ENCODE measurements at regions not wholly inside any gene's neighbourhood (a gene's known extent, or its start where the extent isn't known, plus 50 kb on each side); places are given as distances from the start of the nearest gene placed in this dataset.

GRCh38 chr3:115322901-115323300 is 175.8 kb upstream of the ZBTB20 start:
- no peak overlapping the region for H3K9ac ChIP-seq (ENCODE audit: low read length in 5 of 5)
- peaks cover 0 to 38% (median 0%) of the 10 kb centered on the region in 5 donors for H3K4me1 ChIP-seq (ENCODE audit: control insufficient read depth in 5 of 5, insufficient read depth in 5 of 5, low read length in 5 of 5)
- no peaks in the 10 kb centered on the region for H3K27me3 ChIP-seq (ENCODE audit: control insufficient read depth in 5 of 5, insufficient read depth in 4 of 5, low read length in 5 of 5)
- no peak overlapping the region for H3K27ac ChIP-seq (ENCODE audit: low read depth, low read length)
- no peaks in the 10 kb centered on the region for H3K9me3 ChIP-seq (ENCODE audit: control insufficient read depth in 5 of 5, low read length in 5 of 5)
- no peaks in the 10 kb centered on the region for H3K36me3 ChIP-seq (ENCODE audit: control insufficient read depth in 5 of 5, insufficient read depth in 5 of 5, low read length in 5 of 5)
- no peak overlapping the region for H3K4me3 ChIP-seq (ENCODE audit: low read depth in 1 of 5, low read length in 5 of 5)

GRCh38 chr3:115323380-115323779 is 176.3 kb upstream of the ZBTB20 start:
- Histone ChIP-seq H3K4me1 (ENCODE audit: control insufficient read depth in 5 of 5, insufficient read depth in 5 of 5, low read length in 5 of 5) (peaks cover 0 to 38% (median 0%) of the 10 kb centered on the region in 5 donors), H3K9ac (ENCODE audit: low read length in 5 of 5) (no peak overlapping the region)

GRCh38 chr3:115324056-115324455 is 177.0 kb upstream of the ZBTB20 start:
- Histone ChIP-seq H3K9ac (ENCODE audit: low read length in 5 of 5) (no peak overlapping the region), H3K27ac (ENCODE audit: low read depth, low read length) (no peak overlapping the region), H3K27me3 (ENCODE audit: control insufficient read depth in 5 of 5, insufficient read depth in 4 of 5, low read length in 5 of 5) (no peaks in the 10 kb centered on the region), H3K4me1 (ENCODE audit: control insufficient read depth in 5 of 5, insufficient read depth in 5 of 5, low read length in 5 of 5) (peaks cover 0 to 35% (median 0%) of the 10 kb centered on the region in 5 donors), H3K36me3 (ENCODE audit: control insufficient read depth in 5 of 5, insufficient read depth in 5 of 5, low read length in 5 of 5) (no peaks in the 10 kb centered on the region), H3K9me3 (ENCODE audit: control insufficient read depth in 5 of 5, low read length in 5 of 5) (no peaks in the 10 kb centered on the region), H3K4me3 (ENCODE audit: low read depth in 1 of 5, low read length in 5 of 5) (no peak overlapping the region)

More at GRCh38 chr3:115323380-115323779, 176.3 kb upstream of the ZBTB20 start:
- H3K9me3 ChIP-seq (ENCODE audit: control insufficient read depth in 5 of 5, low read length in 5 of 5), result no peaks in the 10 kb centered on the region
- H3K36me3 ChIP-seq (ENCODE audit: control insufficient read depth in 5 of 5, insufficient read depth in 5 of 5, low read length in 5 of 5), result no peaks in the 10 kb centered on the region
- no peak overlapping the region for H3K27ac ChIP-seq (ENCODE audit: low read depth, low read length)
- no peak overlapping the region for H3K4me3 ChIP-seq (ENCODE audit: low read depth in 1 of 5, low read length in 5 of 5)
- H3K27me3 ChIP-seq (ENCODE audit: control insufficient read depth in 5 of 5, insufficient read depth in 4 of 5, low read length in 5 of 5), result no peaks in the 10 kb centered on the region

GRCh38 chr3:115325539-115325938 is 178.5 kb upstream of the ZBTB20 start:
- Histone ChIP-seq H3K4me1 (ENCODE audit: control insufficient read depth in 5 of 5, insufficient read depth in 5 of 5, low read length in 5 of 5) (peaks cover 0 to 25% (median 0%) of the 10 kb centered on the region in 5 donors), H3K27me3 (ENCODE audit: control insufficient read depth in 5 of 5, insufficient read depth in 4 of 5, low read length in 5 of 5) (no peaks in the 10 kb centered on the region), H3K36me3 (ENCODE audit: control insufficient read depth in 5 of 5, insufficient read depth in 5 of 5, low read length in 5 of 5) (no peaks in the 10 kb centered on the region), H3K9me3 (ENCODE audit: control insufficient read depth in 5 of 5, low read length in 5 of 5) (no peaks in the 10 kb centered on the region), H3K9ac (ENCODE audit: low read length in 5 of 5) (no peak overlapping the region), H3K27ac (ENCODE audit: low read depth, low read length) (no peak overlapping the region), H3K4me3 (ENCODE audit: low read depth in 1 of 5, low read length in 5 of 5) (no peak overlapping the region)

GRCh38 chr3:115330430-115330829 is 183.3 kb upstream of the ZBTB20 start:
- no peaks in the 10 kb centered on the region for H3K4me1 ChIP-seq (ENCODE audit: control insufficient read depth in 5 of 5, insufficient read depth in 5 of 5, low read length in 5 of 5)
- H3K27me3 ChIP-seq (ENCODE audit: control insufficient read depth in 5 of 5, insufficient read depth in 4 of 5, low read length in 5 of 5), result no peaks in the 10 kb centered on the region
- H3K9me3 ChIP-seq (ENCODE audit: control insufficient read depth in 5 of 5, low read length in 5 of 5), result no peaks in the 10 kb centered on the region
- no peaks in the 10 kb centered on the region for H3K36me3 ChIP-seq (ENCODE audit: control insufficient read depth in 5 of 5, insufficient read depth in 5 of 5, low read length in 5 of 5)
- no peak overlapping the region for H3K4me3 ChIP-seq (ENCODE audit: low read depth in 1 of 5, low read length in 5 of 5)
- H3K27ac ChIP-seq (ENCODE audit: low read depth, low read length), result no peak overlapping the region
- H3K9ac ChIP-seq (ENCODE audit: low read length in 5 of 5), result no peak overlapping the region

GRCh38 chr3:115332998-115333397 is 185.9 kb upstream of the ZBTB20 start:
- Histone ChIP-seq H3K27ac (ENCODE audit: low read depth, low read length) (no peak overlapping the region), H3K27me3 (ENCODE audit: control insufficient read depth in 5 of 5, insufficient read depth in 4 of 5, low read length in 5 of 5) (no peaks in the 10 kb centered on the region), H3K4me1 (ENCODE audit: control insufficient read depth in 5 of 5, insufficient read depth in 5 of 5, low read length in 5 of 5) (no peaks in the 10 kb centered on the region), H3K9ac (ENCODE audit: low read length in 5 of 5) (no peak overlapping the region), H3K4me3 (ENCODE audit: low read depth in 1 of 5, low read length in 5 of 5) (no peak overlapping the region), H3K36me3 (ENCODE audit: control insufficient read depth in 5 of 5, insufficient read depth in 5 of 5, low read length in 5 of 5) (no peaks in the 10 kb centered on the region), H3K9me3 (ENCODE audit: control insufficient read depth in 5 of 5, low read length in 5 of 5) (no peaks in the 10 kb centered on the region)

GRCh38 chr3:115336836-115337235 is 189.7 kb upstream of the ZBTB20 start:
- Histone ChIP-seq H3K36me3 (ENCODE audit: control insufficient read depth in 5 of 5, insufficient read depth in 5 of 5, low read length in 5 of 5) (no peaks in the 10 kb centered on the region), H3K27me3 (ENCODE audit: control insufficient read depth in 5 of 5, insufficient read depth in 4 of 5, low read length in 5 of 5) (no peaks in the 10 kb centered on the region), H3K9ac (ENCODE audit: low read length in 5 of 5) (no peak overlapping the region), H3K27ac (ENCODE audit: low read depth, low read length) (no peak overlapping the region), H3K9me3 (ENCODE audit: control insufficient read depth in 5 of 5, low read length in 5 of 5) (no peaks in the 10 kb centered on the region), H3K4me1 (ENCODE audit: control insufficient read depth in 5 of 5, insufficient read depth in 5 of 5, low read length in 5 of 5) (no peaks in the 10 kb centered on the region), H3K4me3 (ENCODE audit: low read depth in 1 of 5, low read length in 5 of 5) (no peak overlapping the region)

GRCh38 chr3:115340586-115340985 is 193.5 kb upstream of the ZBTB20 start:
- no peaks in the 10 kb centered on the region for H3K36me3 ChIP-seq (ENCODE audit: control insufficient read depth in 5 of 5, insufficient read depth in 5 of 5, low read length in 5 of 5)
- H3K27me3 ChIP-seq (ENCODE audit: control insufficient read depth in 5 of 5, insufficient read depth in 4 of 5, low read length in 5 of 5), result no peaks in the 10 kb centered on the region

GRCh38 chr3:115341208-115341607 is 194.1 kb upstream of the ZBTB20 start:
- no peak overlapping the region for H3K9ac ChIP-seq (ENCODE audit: low read length in 5 of 5)
- H3K4me1 ChIP-seq (ENCODE audit: control insufficient read depth in 5 of 5, insufficient read depth in 5 of 5, low read length in 5 of 5), result no peaks in the 10 kb centered on the region
- no peaks in the 10 kb centered on the region for H3K9me3 ChIP-seq (ENCODE audit: control insufficient read depth in 5 of 5, low read length in 5 of 5)
- H3K36me3 ChIP-seq (ENCODE audit: control insufficient read depth in 5 of 5, insufficient read depth in 5 of 5, low read length in 5 of 5), result no peaks in the 10 kb centered on the region
- H3K4me3 ChIP-seq (ENCODE audit: low read depth in 1 of 5, low read length in 5 of 5), result no peak overlapping the region
- no peak overlapping the region for H3K27ac ChIP-seq (ENCODE audit: low read depth, low read length)
- H3K27me3 ChIP-seq (ENCODE audit: control insufficient read depth in 5 of 5, insufficient read depth in 4 of 5, low read length in 5 of 5), result no peaks in the 10 kb centered on the region

More at GRCh38 chr3:115340586-115340985, 193.5 kb upstream of the ZBTB20 start:
- Histone ChIP-seq H3K9ac (ENCODE audit: low read length in 5 of 5) (no peak overlapping the region), H3K9me3 (ENCODE audit: control insufficient read depth in 5 of 5, low read length in 5 of 5) (no peaks in the 10 kb centered on the region), H3K4me1 (ENCODE audit: control insufficient read depth in 5 of 5, insufficient read depth in 5 of 5, low read length in 5 of 5) (no peaks in the 10 kb centered on the region), H3K4me3 (ENCODE audit: low read depth in 1 of 5, low read length in 5 of 5) (no peak overlapping the region), H3K27ac (ENCODE audit: low read depth, low read length) (no peak overlapping the region)

- no peaks in the 10 kb centered on the region for H3K27me3 ChIP-seq (ENCODE audit: control insufficient read depth in 5 of 5, insufficient read depth in 4 of 5, low read length in 5 of 5)
- no peaks in the 10 kb centered on the region for H3K4me1 ChIP-seq (ENCODE audit: control insufficient read depth in 5 of 5, insufficient read depth in 5 of 5, low read length in 5 of 5)
- no peak overlapping the region for H3K9ac ChIP-seq (ENCODE audit: low read length in 5 of 5)
- no peak overlapping the region for H3K4me3 ChIP-seq (ENCODE audit: low read depth in 1 of 5, low read length in 5 of 5)
- H3K27ac ChIP-seq (ENCODE audit: low read depth, low read length), result no peak overlapping the region
- H3K9me3 ChIP-seq (ENCODE audit: control insufficient read depth in 5 of 5, low read length in 5 of 5), result no peaks in the 10 kb centered on the region
- H3K36me3 ChIP-seq (ENCODE audit: control insufficient read depth in 5 of 5, insufficient read depth in 5 of 5, low read length in 5 of 5), result no peaks in the 10 kb centered on the region
Observed at GRCh38 chr3:115347737-115348136, 200.6 kb upstream of the ZBTB20 start.

- no peaks in the 10 kb centered on the region for H3K27me3 ChIP-seq (ENCODE audit: control insufficient read depth in 5 of 5, insufficient read depth in 4 of 5, low read length in 5 of 5)
- no peaks in the 10 kb centered on the region for H3K4me1 ChIP-seq (ENCODE audit: control insufficient read depth in 5 of 5, insufficient read depth in 5 of 5, low read length in 5 of 5)
- no peaks in the 10 kb centered on the region for H3K36me3 ChIP-seq (ENCODE audit: control insufficient read depth in 5 of 5, insufficient read depth in 5 of 5, low read length in 5 of 5)
Observed at GRCh38 chr3:115348412-115348811, 201.3 kb upstream of the ZBTB20 start.

More at GRCh38 chr3:115348412-115348811, 201.3 kb upstream of the ZBTB20 start:
- Histone ChIP-seq H3K9ac (ENCODE audit: low read length in 5 of 5) (no peak overlapping the region), H3K9me3 (ENCODE audit: control insufficient read depth in 5 of 5, low read length in 5 of 5) (no peaks in the 10 kb centered on the region), H3K27ac (ENCODE audit: low read depth, low read length) (no peak overlapping the region), H3K4me3 (ENCODE audit: low read depth in 1 of 5, low read length in 5 of 5) (no peak overlapping the region)

All from subcutaneous abdominal adipose tissue (tissue), 5 donors.